H1 (cell line): ENCODE measurements at regions not wholly inside any gene's neighbourhood (a gene's known extent, or its start where the extent isn't known, plus 50 kb on each side); places are given as distances from the start of the nearest gene placed in this dataset.

Experiments
- CTCF ChIA-PET: fragments of 300-600 bp; sonication (Branson Sonifier 250); formaldehyde crosslinking; loops from one replicate; lab custom pipeline; 2021; ENCODE audit not compliant: partially characterized antibody; lab: Charles Lee
- POLR2A ChIA-PET: fragments of 300-600 bp; sonication (Branson Sonifier 250); formaldehyde crosslinking; loops from one replicate; lab custom pipeline; 2021; ENCODE audit warnings: inconsistent platforms; ENCODE audit not compliant: partially characterized antibody; lab: Charles Lee
- DNase-seq, 2 experiments: peaks; one replicate each; pipeline versions ENCODE4 v3.0.0 to v3.0.0-alpha.2; 2010 to 2022; ENCODE audit warnings: low spot score in 2 of 2, low read depth in 1 of 2, mixed read lengths in 1 of 2
- FAIRE-seq: peaks from 2 replicates; lab custom pipeline; 2011; peaks lifted over from hg19 to GRCh38; lab: Jason Lieb, UNC
- H2AFZ ChIP-seq: 2 replicates; pipeline ENCODE4 v1.8.1; 2012; ENCODE audit warnings: low read length, inconsistent platforms
- H2AK5ac ChIP-seq: 2 replicates; pipeline ENCODE4 v1.6.1; 2013; ENCODE audit warnings: low read depth, low read length
- H2BK120ac ChIP-seq: replicated peaks from 2 replicates; pipeline ENCODE3; 2013; ENCODE audit warnings: low read depth, low read length, inconsistent platforms
- H2BK12ac ChIP-seq: 2 replicates; pipeline ENCODE4 v1.6.1; 2013; ENCODE audit warnings: low read depth, low read length
- H2BK15ac ChIP-seq: 2 replicates; pipeline ENCODE4 v1.6.1; 2013; ENCODE audit warnings: low read length
- H2BK20ac ChIP-seq: 2 replicates; pipeline ENCODE4 v1.6.1; 2013; ENCODE audit warnings: low read length
- H2BK5ac ChIP-seq: 2 replicates; pipeline ENCODE4 v1.6.1; 2013; ENCODE audit warnings: low read depth, low read length
- H3K14ac ChIP-seq: 2 replicates; pipeline ENCODE4 v1.6.1; 2013; ENCODE audit warnings: inconsistent platforms; ENCODE audit not compliant: insufficient read length
- H3K18ac ChIP-seq: 2 replicates; pipeline ENCODE4 v1.6.1; 2013; ENCODE audit warnings: low read length; ENCODE audit errors: extremely low read depth
- H3K23ac ChIP-seq: 2 replicates; pipeline ENCODE4 v1.6.1; 2013; ENCODE audit warnings: inconsistent platforms; ENCODE audit not compliant: insufficient read length
- H3K23me2 ChIP-seq: 2 replicates; pipeline ENCODE4 v1.6.1; 2013; ENCODE audit warnings: low read depth, low read length
- H3K27ac ChIP-seq: 2 replicates; pipeline ENCODE4 v1.6.1; 2011; ENCODE audit warnings: low read depth, low read length, inconsistent platforms
- H3K27me3 ChIP-seq, 4 experiments: replicated peaks in 1 of 4; 1 replicate in 1 of 4; 2 replicates in 3 of 4; pipeline versions ENCODE4 v1.6.1 to v1.8.1; 2011 to 2013; ENCODE audit warnings: low read length in 3 of 4, mild to moderate bottlenecking in 3 of 4, inconsistent platforms in 2 of 4, mixed read lengths in 2 of 4, moderate library complexity in 1 of 4; ENCODE audit not compliant: control insufficient read depth in 3 of 4, insufficient read depth in 3 of 4; ENCODE audit errors: extremely low read depth in 1 of 4
- H3K36me3 ChIP-seq, 4 experiments: 2 replicates each; pipeline versions ENCODE4 v1.6.1 to v1.8.1; 2011 to 2013; ENCODE audit warnings: mild to moderate bottlenecking in 4 of 4, low read length in 3 of 4, moderate library complexity in 2 of 4, control low read depth in 1 of 4, inconsistent platforms in 1 of 4; ENCODE audit not compliant: insufficient read depth in 4 of 4, control insufficient read depth in 2 of 4
- H3K4ac ChIP-seq: replicated peaks from 2 replicates; pipeline ENCODE3; 2013; ENCODE audit warnings: low read length, low read depth, mixed read lengths, inconsistent platforms; ENCODE audit not compliant: insufficient read length
- H3K4me1 ChIP-seq, 4 experiments: replicated peaks in 1 of 4; 1 replicate in 1 of 4; 2 replicates in 3 of 4; pipeline versions ENCODE4 v1.6.1 to v1.8.1; 2011 to 2013; ENCODE audit warnings: low read length in 3 of 4, inconsistent platforms in 2 of 4, mixed read lengths in 1 of 4; ENCODE audit not compliant: insufficient read depth in 4 of 4, control insufficient read depth in 3 of 4
- H3K4me2 ChIP-seq, 2 experiments: 2 replicates each; pipeline versions ENCODE4 v1.6.1 to v1.8.1; 2011 to 2013; ENCODE audit warnings: low read depth in 2 of 2, low read length in 2 of 2, control low read depth in 1 of 2, inconsistent platforms in 1 of 2, mild to moderate bottlenecking in 1 of 2; ENCODE audit not compliant: insufficient read depth in 1 of 2
- H3K4me3 ChIP-seq, 4 experiments: fragments of 200-600, 300-600 bp in 1 of 4; sonication (generic), shearing (Covaris generic), sonication (Bioruptor Twin) in 1 of 4; 2 replicates each; pipeline versions ENCODE4 v1.5.1 to v1.8.1; 2011 to 2016; ENCODE audit warnings: low read length in 4 of 4, low read depth in 3 of 4, control low read depth in 2 of 4, inconsistent platforms in 2 of 4, mild to moderate bottlenecking in 2 of 4, mixed read lengths in 1 of 4, moderate library complexity in 1 of 4; ENCODE audit not compliant: insufficient read depth in 2 of 4; ENCODE audit errors: extremely low read depth in 1 of 4
- H3K56ac ChIP-seq: replicated peaks from 2 replicates; pipeline ENCODE3; 2013; ENCODE audit warnings: low read depth, mild to moderate bottlenecking, mixed read lengths, low read length, inconsistent platforms; ENCODE audit not compliant: insufficient read length
- H3K79me1 ChIP-seq: 2 replicates; pipeline ENCODE4 v1.6.1; 2013; ENCODE audit warnings: low read depth, low read length, control low read depth
- H3K79me2 ChIP-seq, 2 experiments: 2 replicates each; pipeline versions ENCODE4 v1.6.1 to v1.8.1; 2012 to 2013; ENCODE audit warnings: low read length in 2 of 2, mild to moderate bottlenecking in 2 of 2, inconsistent platforms in 1 of 2; ENCODE audit not compliant: insufficient read depth in 2 of 2, control insufficient read depth in 1 of 2
- H3K9ac ChIP-seq, 4 experiments: replicated peaks in 1 of 4; 1 replicate in 1 of 4; 2 replicates in 3 of 4; pipeline versions ENCODE4 v1.6.1 to v1.8.1; 2011 to 2013; ENCODE audit warnings: low read depth in 3 of 4, low read length in 3 of 4, control low read depth in 2 of 4, mild to moderate bottlenecking in 2 of 4, moderate library complexity in 2 of 4, inconsistent platforms in 1 of 4; ENCODE audit errors: extremely low read depth in 1 of 4
- H3K9me3 ChIP-seq, 2 experiments: 2 replicates each; pipeline versions ENCODE4 v1.6.1 to v1.8.1; 2012 to 2013; ENCODE audit warnings: mild to moderate bottlenecking in 2 of 2, moderate library complexity in 2 of 2, control low read depth in 1 of 2, inconsistent platforms in 1 of 2, low read depth in 1 of 2, low read length in 1 of 2, mixed read lengths in 1 of 2; ENCODE audit not compliant: insufficient read depth in 2 of 2
- H4K20me1 ChIP-seq, 2 experiments: replicated peaks in 1 of 2; 2 replicates each; pipeline versions ENCODE3 to v1.8.1; 2011 to 2013; ENCODE audit warnings: inconsistent platforms in 2 of 2, low read length in 2 of 2, mild to moderate bottlenecking in 1 of 2; ENCODE audit not compliant: insufficient read depth in 2 of 2, control insufficient read depth in 1 of 2
- H4K5ac ChIP-seq: 2 replicates; pipeline ENCODE4 v1.6.1; 2013; ENCODE audit warnings: low read length, low read depth, mixed read lengths, inconsistent platforms; ENCODE audit not compliant: insufficient read length
- H4K8ac ChIP-seq: 2 replicates; pipeline ENCODE4 v1.8.0; 2013; ENCODE audit warnings: mild to moderate bottlenecking, moderate library complexity, low read length, inconsistent platforms; ENCODE audit not compliant: insufficient read depth; ENCODE audit errors: extremely low read depth
- H4K91ac ChIP-seq: replicated peaks from 2 replicates; pipeline ENCODE3; 2013; ENCODE audit warnings: low read length, mixed read lengths, inconsistent platforms; ENCODE audit not compliant: insufficient read length
- BCL11A ChIP-seq, 2 experiments: IDR thresholded peaks; one replicate each; pipeline ENCODE4 v1.6.1; 2011; ENCODE audit warnings: low read depth in 2 of 2, low read length in 2 of 2, mild to moderate bottlenecking in 2 of 2
- WGBS, 2 experiments: shearing (Covaris generic) in 1 of 2; methylation state at CpG; one replicate each; pipeline versions ENCODE4 v1.1.6 to v1.1.7; 2013 to 2015; ENCODE audit warnings: low lambda C conversion rate in 2 of 2, mixed read lengths in 2 of 2, inconsistent platforms in 1 of 2, low coverage in 1 of 2, missing lambda C conversion rate in 1 of 2; ENCODE audit not compliant: insufficient replicate concordance in 2 of 2, insufficient coverage in 1 of 2, insufficient read length in 1 of 2; ENCODE audit errors: extremely low coverage in 1 of 2, missing lambda C conversion rate in 1 of 2; 5-methylcytosine and 5-hydroxymethylcytosine counted together

DNA sequence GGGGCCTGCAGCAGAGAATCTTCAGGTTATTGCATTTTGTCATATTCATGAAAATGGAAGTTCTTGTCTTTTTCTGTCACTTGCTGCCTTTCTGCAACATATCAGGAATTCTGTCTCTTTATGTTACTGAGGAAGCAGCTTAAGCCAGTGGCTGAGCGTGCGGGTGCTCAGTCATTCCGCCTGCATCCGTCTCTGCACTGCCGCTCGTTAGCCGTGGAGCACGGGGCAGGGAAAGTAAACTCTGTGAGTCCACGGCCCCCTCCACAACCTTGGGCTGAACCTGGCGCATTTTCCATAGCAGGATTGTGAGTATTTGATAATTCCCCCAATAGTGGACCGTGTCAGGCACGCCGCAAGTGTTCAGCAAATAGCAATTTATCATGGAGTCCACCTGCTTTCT lies 1007.7 kb downstream of the BRD1 start:
- Histone ChIP-seq H3K36me3 (no peaks in the 10 kb centered on the region; a peak in 1 of 8 replicates), H3K4me1 (no peaks in the 10 kb centered on the region), H3K56ac (no peak overlapping the region), H4K8ac (no peak overlapping the region), H3K4me3 (no peak overlapping the region)
- TF ChIP-seq BCL11A (IDR thresholded peaks at IDR 0.05; ENCODE audit: low read depth in 2 of 2, low read length in 2 of 2): no peak
- TF ChIP-seq, all 59 proteins: peak for 0
- Histone ChIP-seq H3K27ac (no peak overlapping the region), H3K4me2 (no peak overlapping the region), H3K9me3 (no peaks in the 10 kb centered on the region), H3K4ac (no peak overlapping the region), H4K5ac (no peak overlapping the region), H4K20me1 (peaks cover 0 to 2% of the 10 kb centered on the region in 2 experiments), H2AFZ (no peak overlapping the region), H2BK120ac (no peak overlapping the region), H3K18ac (no peak overlapping the region), H3K79me2 (no peaks in the 10 kb centered on the region), H2BK5ac (no peak overlapping the region), H2BK20ac (no peak overlapping the region), H3K27me3 (no peaks in the 10 kb centered on the region), H3K9ac (no peak overlapping the region), H2BK15ac (no peak overlapping the region), H3K23ac (no peak overlapping the region), H2AK5ac (no peak overlapping the region), H4K91ac (no peak overlapping the region), H3K23me2 (no peaks in the 10 kb centered on the region), H3K79me1 (no peaks in the 10 kb centered on the region), H2BK12ac (no peak overlapping the region), H3K14ac (no peak overlapping the region)
- ChIA-PET POLR2A (no interaction called here), CTCF (interaction anchor here (1.7 kb wide), 1 partner anchor 37 kb away, joined by 5 read pairs; no protein-coding TSS in a partner anchor)
- DNase-seq (no peak), FAIRE-seq (no peak)
- WGBS, 2 experiments: 94% methylated on average over 12 of the region's 13 CpGs; no CpG with 5 or more reads in 1 of the 2 experiments
